Suprapubic skin (tissue), 4 donors: ENCODE measurements at regions not wholly inside any gene's neighbourhood (a gene's known extent, or its start where the extent isn't known, plus 50 kb on each side); places are given as distances from the start of the nearest gene placed in this dataset.

Experiments used
- EP300 ChIP-seq: sonication (generic); formaldehyde crosslinking; IDR thresholded peaks from one replicate; pipeline ENCODE4 v1.6.1; 2017; ENCODE audit warnings: antibody characterized with exemption
- POLR2AphosphoS5 ChIP-seq, 3 donors: sonication (generic); formaldehyde crosslinking; IDR thresholded peaks; one replicate each; pipeline ENCODE4 v1.6.1; 2017; ENCODE audit warnings: antibody characterized with exemption in 3 of 3

DNA sequence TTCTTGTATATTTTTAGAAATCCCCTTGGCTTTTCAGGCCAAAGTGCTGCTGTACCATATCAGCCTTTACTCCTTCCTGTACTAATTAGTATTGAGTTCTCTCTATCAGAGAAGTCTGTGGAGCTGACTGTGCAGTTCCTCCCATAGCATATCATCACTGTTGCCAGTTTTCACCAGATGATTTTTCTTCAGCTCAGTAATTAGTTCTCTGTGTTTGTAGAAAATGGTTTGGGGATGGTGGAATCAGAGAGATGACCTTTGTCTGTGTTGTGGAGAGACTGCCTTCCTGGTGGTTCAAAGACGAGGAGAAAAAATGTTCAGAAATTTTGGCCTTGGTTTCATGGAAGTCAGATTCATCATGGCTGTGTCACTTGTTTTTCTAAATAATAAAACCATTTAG is 227.5 kb upstream of the ACTBL2 start:
- TF ChIP-seq POLR2AphosphoS5 (IDR thresholded peaks at IDR 0.05) (no peak), EP300 (no peak)
